Endometrial microvascular endothelial cells (primary cell): ENCODE measurements at regions not wholly inside any gene's neighbourhood (a gene's known extent, or its start where the extent isn't known, plus 50 kb on each side); places are given as distances from the start of the nearest gene placed in this dataset.
"Not testable (repeated sequence)": the region's sequence is repeated elsewhere in the genome, so short reads cannot be mapped to it uniquely, and the experiment has no call there.

Experiments
- in situ Hi-C: cut with HindIII; loops from 2 replicates; pipeline ENCODE4 v1.10.0; 2017; ENCODE audit warnings: low sequenced_read_pairs, low pct_unique_long_range_greater_than_20kb; ENCODE audit errors: inconsistent ontology term

DNA sequence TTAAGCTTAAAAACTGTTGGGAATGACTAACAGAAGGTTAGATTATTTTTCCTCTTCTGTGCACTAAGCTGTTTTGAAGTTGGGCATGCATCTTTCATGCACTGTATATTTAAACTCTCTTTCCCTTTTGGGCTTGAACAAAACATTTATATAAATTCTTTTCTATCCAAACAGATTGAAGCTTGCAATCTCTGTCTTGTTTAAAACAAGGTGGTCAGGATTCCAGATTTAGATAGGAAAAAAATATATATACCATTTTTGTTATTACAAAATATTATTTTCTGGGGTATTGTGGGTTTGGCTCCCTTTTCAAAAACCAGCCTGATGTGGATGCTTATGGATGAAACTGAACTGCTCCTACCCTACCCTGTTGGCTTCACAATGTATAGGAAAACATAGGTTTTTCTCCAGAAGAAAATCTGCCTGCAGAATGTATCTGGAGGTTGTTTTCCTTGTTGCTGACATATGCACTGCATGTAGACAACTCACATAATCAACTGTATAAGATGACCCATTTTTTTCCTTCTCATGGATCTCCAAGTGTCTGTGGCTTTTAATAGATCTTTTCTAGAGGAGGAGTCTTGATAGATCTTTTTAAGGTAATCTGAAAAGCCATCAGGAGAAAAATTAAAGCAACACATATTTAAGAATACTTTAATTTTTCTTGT is 146.3 kb downstream of the PRL start:
- in situ Hi-C loops = no loop called here

DNA sequence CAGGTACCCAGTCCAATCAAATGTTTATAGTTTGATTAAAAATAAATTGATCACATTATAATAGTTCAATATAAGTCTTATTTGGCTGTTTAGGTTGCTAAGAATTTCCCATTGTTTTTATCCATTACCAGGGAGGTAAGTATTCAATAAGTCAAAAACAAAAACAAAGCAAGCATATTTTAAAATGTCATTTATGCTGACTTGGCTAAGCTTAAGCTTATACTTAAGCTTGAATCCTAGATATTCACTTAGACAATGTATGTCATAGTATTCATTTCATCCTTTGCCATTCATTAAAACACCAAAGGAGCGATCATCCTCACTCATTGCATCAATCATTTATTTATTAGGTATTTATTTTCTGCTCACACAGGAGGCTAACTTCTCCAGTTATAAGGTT is 144.9 kb downstream of the PRL start:
- in situ Hi-C loops = no loop called here

DNA sequence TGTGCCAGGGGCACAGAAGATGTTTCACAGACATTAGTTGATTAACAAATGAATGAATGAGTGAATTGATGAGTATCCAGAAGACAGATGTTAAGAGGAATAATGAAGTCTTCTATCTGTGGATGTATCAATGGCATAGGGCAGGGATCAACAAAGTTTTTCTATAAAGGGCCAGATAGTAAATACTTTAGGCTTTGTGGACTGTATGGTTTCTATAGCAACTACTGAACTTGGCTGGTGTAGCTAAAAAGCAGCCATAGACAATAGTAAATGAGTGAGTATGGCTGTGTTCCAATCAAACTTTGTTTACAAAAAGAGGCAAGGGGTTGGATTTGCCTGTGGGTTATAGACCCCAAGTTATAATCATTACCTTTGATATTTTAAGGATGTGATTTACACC is 144.0 kb downstream of the PRL start:
- in situ Hi-C loops = no loop called here

DNA sequence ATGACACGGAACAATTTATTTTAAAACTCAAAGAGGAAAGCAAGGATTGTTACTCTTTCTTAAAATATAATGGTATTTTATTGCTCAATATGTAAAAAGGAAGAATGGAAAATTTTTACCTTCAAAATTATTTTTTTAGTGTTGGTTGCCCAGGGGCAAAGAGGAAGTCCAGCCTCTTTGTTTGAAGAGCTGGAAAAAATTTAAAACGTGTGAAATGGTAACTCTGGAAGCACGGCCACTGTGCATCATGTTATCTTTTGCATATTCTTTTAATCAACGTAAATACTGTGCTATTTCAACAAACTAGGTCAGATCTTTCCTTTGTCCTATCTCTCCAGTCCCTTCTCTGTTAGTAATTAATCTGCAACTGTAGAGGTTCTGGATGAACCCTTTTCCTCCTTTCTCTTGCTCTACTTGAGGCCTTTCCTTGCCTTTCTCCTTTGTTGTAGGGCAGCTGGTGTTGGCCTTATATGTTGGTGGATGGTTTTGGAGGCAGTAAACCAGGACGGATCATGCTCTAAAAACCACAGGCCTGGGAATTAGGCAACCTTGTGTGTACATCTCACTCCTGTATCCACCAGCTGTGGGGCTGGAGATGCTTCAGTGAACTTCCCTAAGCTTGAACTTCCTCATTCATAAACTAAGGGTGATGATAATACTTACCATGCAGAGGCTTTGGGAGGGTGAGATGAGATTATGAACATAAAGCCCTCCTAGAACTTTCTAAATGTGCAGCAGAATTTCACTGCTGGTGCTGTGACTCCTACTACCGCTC is 143.3 kb downstream of the PRL start:
- in situ Hi-C loops = no loop called here

DNA sequence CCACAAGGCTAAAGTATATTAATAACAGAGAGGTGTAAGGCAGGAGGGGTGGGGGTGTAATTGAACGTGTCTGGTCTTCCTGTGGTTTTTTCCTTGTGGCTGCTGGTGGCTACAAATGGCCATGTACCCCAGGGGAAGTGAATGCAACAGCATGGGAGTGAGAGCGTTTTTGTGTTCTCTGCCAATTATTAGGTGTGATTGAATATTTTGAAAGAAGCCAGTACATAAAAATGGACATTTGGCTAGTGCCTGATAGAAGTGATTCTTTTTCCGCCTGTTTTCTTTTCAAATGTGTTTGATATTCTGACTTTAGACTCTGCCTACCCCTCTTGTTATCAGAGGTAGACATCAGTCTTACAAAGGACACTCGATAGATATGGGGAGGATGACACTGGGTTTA is 141.3 kb downstream of the PRL start:
- in situ Hi-C loops = no loop called here

DNA sequence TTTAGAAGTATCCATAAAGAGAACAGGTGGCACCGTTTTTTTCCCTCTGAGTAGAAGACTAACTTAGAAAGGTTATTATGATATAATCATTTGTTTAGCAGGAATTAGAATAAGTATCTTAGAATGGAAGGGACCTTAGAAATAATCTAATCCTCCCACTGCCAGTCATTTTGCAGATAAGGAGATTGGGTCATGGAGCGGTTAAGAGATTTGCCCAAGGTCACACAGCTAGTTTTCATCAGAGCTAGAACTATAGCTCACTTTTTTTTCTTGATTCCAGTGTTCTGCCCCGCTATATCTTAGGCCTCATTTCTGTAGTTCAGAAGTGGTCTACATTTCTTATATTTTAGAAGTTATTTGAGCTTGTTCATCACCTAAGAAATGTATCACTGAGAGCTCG is 139.6 kb downstream of the PRL start:
- in situ Hi-C loops = no loop called here

DNA sequence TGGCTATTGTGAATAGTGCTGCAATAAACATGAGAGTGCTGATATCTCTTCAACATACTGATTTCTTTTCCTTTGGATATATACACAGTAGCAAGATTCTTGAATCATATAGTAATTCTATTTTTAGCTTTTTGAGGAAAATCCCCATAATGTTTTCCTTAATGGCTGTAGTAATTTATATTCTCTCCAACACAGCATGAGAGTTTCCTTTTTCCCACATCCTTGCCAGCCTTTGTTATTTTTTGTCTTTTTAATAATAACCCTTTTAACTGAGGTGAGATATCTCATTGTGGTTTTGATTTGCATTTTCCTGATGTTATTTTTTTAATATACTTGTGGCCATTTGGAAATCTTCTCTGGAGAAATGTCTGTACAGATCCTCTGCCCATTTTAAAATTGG is 132.6 kb downstream of the PRL start:
- in situ Hi-C loops = no loop called here

DNA sequence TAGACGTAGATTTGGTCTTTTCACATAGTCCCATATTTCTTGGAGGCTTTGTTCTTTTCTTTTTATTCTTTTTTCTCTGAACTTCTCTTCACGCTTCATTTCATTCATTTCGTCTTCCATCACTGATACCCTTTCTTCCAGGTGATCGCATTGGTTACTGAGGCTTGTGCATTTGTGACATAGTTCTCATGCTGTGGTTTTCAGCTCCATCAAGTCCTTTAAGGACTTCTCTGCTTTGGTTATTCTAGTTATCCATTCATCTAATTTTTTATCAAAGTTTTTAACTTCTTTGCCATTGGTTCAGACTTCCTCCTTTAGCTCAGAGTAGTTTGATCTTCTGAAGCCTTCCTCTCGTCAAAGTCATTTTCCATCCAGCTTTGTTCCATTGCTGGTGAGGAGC is 125.8 kb downstream of the PRL start:
- in situ Hi-C loops = not testable (repeated sequence)

DNA sequence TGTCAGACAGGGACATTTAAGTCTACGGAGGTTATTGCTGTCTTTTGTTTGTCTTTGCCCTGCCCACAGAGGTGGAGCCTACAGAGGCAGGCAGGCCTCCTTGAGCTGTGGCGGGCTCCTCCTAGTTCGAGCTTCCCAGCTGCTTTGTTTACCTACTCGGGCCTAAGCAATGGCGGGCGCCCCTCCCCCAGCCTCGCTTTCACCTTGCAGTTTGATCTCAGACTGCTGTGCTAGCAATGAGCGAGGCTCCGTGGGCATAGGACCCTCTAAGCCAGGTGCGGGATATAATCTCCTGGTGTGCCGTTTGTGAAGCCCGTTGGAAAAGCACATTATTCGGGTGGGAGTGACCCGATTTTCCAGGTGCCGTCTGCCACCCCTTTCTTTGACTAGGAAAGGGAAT is 125.0 kb downstream of the PRL start:
- in situ Hi-C loops = not testable (repeated sequence)

DNA sequence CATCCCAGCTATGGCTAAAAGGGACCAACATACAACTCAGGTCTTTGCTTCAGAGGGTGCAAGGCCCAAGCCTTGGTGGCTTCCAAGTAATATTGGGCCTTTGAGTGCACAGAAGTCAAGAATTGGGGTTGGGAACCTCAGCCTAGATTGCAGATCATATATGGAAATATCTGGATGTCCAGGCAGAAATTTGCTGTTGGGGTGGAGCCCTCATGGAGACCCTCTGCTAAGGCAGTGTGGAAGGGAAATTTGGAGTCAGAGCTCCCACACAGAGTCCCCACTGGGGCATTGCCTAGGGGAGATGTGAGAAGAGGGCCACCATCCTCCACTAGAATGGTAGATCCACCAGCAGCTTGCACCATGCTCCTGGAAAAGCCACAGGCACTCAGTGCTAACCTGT is 123.5 kb downstream of the PRL start:
- in situ Hi-C loops = no loop called here

DNA sequence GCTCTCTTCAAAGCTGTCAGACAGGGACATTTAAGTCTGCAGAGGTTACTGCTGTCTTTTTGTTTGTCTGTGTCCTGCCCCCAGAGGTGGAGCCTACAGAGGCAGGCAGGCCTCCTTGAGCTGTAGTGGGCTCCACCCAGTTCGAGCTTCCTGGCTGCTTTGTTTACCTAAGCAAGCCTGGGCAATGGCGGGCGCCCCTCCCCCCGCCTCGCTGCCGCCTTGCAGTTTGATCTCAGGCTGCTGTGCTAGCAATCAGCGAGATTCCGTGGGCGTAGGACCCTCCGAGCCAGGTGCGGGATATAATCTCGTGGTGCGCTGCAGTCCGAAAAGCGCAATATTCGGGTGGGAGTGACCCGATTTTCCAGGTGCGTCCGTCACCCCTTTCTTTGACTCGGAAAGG is 116.6 kb downstream of the PRL start:
- in situ Hi-C loops = not testable (repeated sequence)

DNA sequence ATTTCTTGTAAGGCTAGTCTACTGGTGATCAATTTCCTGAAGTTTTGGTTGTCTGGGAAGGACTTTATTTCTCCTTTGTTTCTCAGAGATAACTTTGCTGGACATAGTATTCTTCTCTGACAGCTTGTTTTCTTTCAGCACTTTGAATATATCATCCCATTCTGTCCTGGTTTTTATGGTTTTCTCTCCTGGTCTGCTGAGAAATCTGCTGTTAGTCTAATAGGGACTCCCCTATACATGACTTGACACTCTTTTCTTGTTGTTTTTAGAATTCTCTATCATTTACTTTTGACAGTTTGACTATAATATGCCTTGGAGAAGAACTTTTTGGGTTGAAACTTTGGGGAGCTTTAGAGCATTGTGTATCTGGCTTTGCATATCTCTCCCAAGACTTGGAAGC is 112.5 kb downstream of the PRL start:
- in situ Hi-C loops = no loop called here

DNA sequence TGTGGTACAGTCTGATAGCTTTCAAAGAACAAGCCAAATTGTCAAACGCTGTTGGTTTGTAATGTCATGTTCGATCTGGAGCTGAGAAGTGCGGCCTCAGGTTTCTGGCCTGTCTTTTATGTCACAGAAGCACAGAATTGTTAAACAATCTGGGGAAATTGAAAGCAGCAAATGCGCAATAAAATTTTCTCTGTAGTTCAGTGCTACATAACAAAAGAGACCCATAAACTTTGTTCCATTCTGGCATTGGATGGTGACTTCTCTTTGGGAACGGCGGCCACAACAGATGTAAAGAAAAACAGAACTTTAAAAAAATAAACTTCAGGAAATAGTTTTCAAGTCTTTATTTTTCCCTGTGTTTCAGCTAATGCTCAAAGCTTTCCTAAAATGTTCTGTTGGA is 106.9 kb downstream of the PRL start:
- in situ Hi-C loops = no loop called here

DNA sequence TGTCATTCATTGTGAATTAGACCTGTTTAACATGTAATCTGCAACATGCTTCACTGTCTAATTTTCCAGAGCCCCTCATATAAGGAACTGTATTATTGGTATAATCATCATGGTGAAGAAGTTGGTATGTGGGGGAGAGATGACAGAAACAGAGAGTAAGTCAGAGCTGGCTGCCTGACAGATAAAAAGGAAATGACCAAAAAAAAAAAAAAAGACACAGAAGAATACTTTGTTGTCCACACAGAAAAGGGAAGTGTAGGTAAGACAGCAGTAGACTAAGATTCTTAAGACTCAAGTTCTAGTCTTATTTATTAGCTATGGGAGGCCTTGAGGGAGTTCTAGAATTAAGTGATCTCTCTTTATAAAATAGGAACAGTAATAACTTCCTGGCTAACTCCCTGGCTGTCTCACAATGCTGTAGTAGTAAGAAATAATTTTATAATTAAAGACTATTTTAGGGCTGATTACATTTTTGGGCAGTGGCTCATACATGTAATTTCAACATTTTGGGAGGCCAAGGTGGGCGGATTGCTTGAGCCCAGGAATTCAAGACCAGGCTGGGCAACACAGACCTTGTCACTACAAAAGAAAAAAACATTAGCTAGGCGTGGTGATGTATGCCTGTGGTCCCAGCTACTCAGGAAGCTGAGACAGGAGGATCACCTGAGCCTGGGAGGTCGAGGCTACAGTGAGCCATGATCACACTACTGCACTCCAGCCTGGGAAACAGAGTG is 102.5 kb downstream of the PRL start:
- in situ Hi-C loops = no loop called here

DNA sequence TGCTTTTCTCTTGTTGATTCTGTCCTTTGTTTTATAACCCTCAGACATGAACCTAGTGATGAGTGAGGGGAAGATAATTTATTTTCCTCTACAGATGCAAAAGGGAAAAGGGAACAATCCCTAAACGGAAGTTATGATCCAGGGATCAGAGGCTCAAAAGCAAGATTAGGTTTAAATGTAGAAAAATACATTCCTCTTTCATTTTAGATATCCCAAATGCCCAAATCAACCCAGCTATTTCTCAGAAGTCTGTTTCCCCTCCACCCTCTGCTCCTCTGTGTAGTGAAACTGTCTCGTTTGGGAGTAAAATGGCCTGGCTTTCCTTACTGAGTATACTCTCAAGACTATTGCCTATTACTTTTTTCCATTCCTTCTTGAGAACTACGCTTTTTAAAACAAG is 97.1 kb downstream of the PRL start:
- in situ Hi-C loops = no loop called here

DNA sequence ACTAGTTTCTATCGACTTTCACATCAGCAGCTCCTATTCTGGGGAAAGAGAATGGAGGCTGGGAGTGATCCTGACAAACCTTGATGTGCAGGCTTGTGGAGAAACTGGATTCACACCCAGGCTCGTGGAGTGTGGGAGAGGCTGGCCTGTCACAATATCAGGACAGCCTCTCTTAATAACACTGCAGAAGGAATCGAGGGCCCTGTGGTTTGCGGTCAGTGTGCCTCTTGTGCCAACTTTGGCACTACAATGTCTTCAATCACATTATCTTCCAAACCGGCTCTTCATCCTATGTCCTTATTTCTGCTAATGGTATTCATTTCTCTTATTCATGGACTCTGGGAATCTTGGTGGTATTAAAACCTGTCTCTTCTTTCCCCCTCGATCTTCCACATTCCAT is 92.7 kb downstream of the PRL start:
- in situ Hi-C loops = no loop called here

DNA sequence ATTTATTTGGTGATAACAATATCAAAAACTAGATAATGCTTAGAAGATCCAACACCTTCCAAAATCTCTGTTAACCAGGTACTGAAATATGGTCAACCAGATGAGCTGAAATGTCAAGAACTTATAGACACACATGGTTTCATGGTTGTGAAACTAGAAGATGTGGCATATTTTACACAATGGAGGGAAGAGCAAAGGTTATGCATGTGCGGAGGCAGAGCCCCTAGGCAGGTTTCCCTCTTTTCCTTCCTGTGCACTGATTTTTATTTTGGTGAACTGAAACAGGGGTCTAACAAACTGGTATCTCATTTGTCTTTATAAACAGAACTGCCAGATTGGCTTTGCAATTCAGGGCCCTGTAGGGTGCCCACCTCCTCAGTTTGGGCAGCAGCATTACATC is 91.6 kb downstream of the PRL start:
- in situ Hi-C loops = no loop called here

DNA sequence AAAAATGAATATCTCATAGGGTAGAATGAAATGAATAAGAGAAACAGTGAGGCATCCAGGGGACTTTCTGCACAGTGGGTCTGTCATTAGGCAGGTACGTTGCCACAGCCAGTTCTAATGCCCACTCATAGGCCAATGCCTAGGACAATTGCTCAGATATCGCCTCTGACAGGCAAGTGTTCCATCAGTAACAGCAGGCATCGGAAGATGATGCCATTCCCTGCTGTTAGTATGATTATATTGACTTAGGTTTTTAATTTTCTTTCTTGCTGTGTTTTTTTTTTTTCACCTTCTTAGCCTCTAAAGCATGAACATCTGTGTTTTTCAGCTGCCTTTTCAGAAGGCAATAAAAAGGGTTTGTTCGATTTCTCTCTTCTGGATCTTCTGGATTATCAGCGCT is 90.7 kb downstream of the PRL start:
- in situ Hi-C loops = no loop called here

DNA sequence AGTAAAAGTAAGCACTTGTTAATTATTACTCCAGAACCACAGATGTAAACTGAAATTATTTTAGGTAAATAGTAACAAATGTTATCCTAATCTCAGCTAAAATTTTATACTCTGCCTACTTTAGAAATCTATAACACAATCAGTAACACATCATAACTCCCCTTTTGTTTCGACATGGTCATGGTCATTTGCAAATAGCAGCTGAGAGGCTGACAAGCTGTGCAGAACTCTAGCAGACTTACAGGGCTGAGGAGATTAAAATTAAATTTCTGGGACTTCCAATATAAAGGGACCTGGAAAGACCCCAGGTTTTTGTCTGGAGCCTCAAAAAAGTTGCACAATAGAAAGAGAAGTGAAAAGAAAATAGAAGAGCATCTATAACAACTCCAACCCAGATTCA is 88.8 kb downstream of the PRL start:
- in situ Hi-C loops = no loop called here

DNA sequence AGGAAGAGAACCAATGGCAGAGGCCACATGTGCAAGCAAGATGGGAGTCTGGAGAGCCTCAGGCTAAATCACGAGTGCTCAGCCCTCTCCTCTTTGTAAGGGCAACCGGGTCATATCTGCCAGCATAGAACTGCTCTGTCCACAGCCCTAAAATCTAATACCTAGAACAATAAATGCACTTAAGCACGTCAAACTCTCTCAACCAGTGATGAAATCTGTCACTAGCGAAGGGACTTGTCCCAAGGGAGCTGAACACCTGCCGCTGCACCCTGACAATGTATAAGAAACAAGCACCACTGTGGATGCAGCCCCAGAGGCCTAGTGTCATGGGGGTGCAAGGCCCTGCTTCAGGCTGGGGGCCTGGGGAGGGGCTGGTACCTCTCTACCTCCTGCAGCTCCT is 82.5 kb downstream of the PRL start:
- in situ Hi-C loops = no loop called here
